GM20431 (cell line): ENCODE measurements at regions not wholly inside any gene's neighbourhood (a gene's known extent, or its start where the extent isn't known, plus 50 kb on each side); places are given as distances from the start of the nearest gene placed in this dataset.
"Not testable (repeated sequence)": the region's sequence is repeated elsewhere in the genome, so short reads cannot be mapped to it uniquely, and the experiment has no call there.

Experiments used
- in situ Hi-C: fragments of 300-500 bp; cut with MseI, MboI; formaldehyde crosslinking; loops from one replicate; pipeline ENCODE4 v1.15.0; 2020; ENCODE audit warnings: low sequenced_read_pairs; ENCODE audit not compliant: unreplicated experiment

DNA sequence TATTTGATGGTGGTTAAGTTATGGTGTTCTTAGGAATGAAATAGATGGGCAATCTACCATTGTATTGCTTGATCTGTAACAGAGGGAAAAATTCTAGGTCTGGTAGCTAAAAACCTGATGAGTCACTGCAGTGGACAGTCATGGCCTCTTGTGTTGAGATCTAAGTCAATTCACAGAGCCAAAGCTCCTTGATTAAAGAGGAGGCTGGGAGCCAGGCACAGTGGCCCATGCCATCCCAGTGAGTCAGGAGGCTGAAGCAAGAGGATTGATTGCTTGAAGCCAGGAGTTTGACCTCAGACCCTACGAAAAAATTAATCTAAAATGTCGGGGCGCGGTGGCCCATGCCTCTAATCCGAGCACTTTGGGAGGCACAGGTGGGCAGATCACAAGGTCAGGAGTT, 67.1 kb upstream of the KPNA3 start:
- in situ Hi-C loops, result no loop called here

DNA sequence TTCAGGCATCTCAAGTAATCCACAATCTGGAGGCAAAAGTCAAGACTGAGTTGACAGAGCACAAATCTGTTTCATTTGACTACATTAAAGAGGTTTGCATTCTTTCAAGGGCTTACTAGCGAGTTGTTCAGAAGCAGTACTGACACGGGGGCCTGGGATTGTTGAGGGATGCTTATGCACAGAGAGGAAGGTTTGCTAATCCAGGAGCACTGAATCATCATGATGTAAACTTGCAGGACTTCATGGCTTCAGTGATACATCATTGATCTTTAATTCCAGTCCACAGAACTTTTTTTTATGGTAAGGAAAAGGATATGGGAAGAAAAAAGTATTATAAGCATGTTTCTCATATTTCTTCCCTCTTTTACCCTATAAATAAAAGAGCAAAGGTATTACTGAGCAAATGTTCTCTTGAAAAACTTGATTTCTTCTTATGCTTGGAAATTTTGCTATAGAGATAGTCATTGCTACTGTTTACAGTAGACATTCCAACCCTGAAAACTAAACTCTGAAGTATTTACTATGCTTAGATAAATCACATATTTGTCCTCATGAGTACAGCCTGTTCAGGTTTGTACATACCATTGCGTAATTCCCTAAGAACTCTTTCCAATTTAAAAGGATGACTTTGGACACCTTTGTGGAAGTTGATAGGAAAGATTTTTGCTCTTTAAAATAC, 65.8 kb upstream of the KPNA3 start:
- in situ Hi-C loops, result no loop called here

DNA sequence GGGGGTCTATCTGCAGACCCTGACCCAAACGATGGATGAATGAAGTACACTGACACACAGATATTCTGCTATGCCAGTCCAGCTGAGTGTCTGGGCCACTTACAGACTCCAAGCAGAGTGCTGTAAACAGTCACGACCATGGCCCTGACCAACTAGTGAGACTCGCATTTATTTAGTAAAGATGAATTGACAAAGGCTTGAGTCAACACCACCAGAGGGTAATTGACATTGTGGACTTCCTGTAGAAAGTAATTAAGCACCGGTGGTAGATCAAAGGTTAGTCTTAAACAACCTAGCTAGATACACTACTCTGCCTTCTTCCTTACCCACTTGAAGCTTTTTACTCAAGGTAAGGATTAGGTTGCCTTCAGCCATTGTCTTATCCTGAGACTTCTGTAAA, 63.4 kb upstream of the KPNA3 start:
- in situ Hi-C loops, result no loop called here

DNA sequence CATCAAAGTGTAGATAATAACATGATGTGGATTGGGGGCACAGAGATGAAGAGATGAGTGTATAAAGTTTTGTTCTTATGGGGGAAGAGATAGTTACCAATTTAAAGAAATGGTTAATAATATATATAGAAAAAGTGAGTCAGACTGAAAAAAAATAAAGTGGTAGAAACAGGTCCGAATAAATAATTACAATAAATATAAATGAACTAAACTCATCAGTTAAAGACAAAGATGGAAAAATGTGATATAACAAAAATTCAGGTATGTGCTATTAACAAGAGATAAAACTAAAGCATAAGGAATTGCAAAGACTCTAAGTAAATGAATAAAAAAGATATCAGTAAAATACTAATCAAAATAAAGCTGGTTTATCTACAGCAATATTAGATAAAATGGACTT, 61.1 kb upstream of the KPNA3 start:
- in situ Hi-C loops, result no loop called here

DNA sequence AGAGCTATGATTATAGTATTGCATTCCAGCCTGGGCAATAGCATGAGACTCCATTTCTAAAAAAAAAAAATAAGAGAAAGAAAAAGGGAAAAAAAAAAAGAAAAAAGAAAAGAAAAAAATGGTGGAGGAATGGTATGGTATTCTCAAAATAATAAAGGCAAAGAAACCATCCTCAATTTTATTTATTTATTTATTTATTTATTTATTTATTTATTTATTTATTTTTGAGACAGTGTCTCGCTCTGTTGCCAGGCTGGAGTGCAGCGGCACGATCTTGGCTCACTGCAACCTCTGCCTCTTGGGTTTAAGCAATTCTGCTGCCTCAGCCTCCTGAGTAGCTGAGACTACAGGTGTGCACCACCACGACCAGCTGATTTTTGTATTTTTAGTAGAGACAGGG, 60.0 kb upstream of the KPNA3 start:
- in situ Hi-C loops, result not testable (repeated sequence)

DNA sequence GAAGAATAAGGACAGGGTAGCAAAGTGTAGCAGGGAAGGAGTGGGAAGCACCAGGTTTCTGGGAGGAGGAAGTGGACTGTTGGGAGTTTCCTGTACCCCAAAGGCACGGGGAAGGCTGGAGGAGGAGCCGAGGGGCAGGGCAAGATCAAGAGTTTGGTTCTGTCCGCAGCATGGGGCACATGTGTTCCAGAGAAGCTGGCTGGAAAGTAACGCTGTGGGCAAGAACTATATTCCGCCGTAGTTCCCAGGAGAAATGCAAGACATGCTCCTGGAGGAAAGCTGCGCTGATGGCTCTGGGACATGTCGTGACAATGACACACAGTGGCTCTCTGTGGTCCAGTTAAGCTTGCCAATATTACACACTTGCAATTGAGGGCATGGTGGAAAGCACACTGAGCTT, 51.7 kb upstream of the KPNA3 start:
- in situ Hi-C loops, result loop anchor here (25.0 kb wide), 1 partner anchor 182 kb away; no protein-coding TSS in a partner anchor
